Ascending aorta (tissue), 2 donors: ENCODE measurements at regions not wholly inside any gene's neighbourhood (a gene's known extent, or its start where the extent isn't known, plus 50 kb on each side); places are given as distances from the start of the nearest gene placed in this dataset.

Experiments
- DNase-seq, 2 donors: peaks; one replicate each; pipeline ENCODE4 v3.0.0-alpha.2; 2019; ENCODE audit warnings: low spot score in 2 of 2
- H3K27ac ChIP-seq, 2 donors: fragments of 200-600 bp; sonication (generic); one replicate each; pipeline ENCODE4 v1.5.1; 2016 to 2017; ENCODE audit warnings: mild to moderate bottlenecking in 1 of 2
- H3K27me3 ChIP-seq: fragments of 200-600 bp; sonication (generic); one replicate; pipeline ENCODE4 v1.5.1; 2017
- H3K36me3 ChIP-seq, 2 donors: fragments of 200-600 bp; sonication (generic); one replicate each; pipeline ENCODE4 v1.5.1; 2016
- H3K4me1 ChIP-seq, 2 donors: fragments of 200-600 bp; sonication (generic); one replicate each; pipeline ENCODE4 v1.5.1; 2016 to 2017; ENCODE audit warnings: mild to moderate bottlenecking in 1 of 2
- H3K4me3 ChIP-seq, 2 donors: fragments of 200-600 bp; sonication (generic); one replicate each; pipeline ENCODE4 v1.5.1; 2016 to 2017; ENCODE audit warnings: mild to moderate bottlenecking in 1 of 2
- H3K9me3 ChIP-seq, 2 donors: fragments of 200-600 bp; sonication (generic); one replicate each; pipeline ENCODE4 v1.5.1; 2016
- intact Hi-C: fragments of 100-400 bp; cut with DNase I; formaldehyde crosslinking; loops from one replicate; pipeline ENCODE4 v1.15.1; 2023
- TF ChIP-seq, protein P1 (sequence below), 3 experiments: fragments of 200-600 bp in 2 of 3; fragments of 450-650 bp in 1 of 3; sonication (generic) in 2 of 3; IDR thresholded peaks; one replicate each; pipeline ENCODE4 v1.5.1; 2016 to 2019; ENCODE audit warnings: antibody characterized with exemption in 3 of 3, mild to moderate bottlenecking in 1 of 3, moderate library complexity in 1 of 3

DNA sequence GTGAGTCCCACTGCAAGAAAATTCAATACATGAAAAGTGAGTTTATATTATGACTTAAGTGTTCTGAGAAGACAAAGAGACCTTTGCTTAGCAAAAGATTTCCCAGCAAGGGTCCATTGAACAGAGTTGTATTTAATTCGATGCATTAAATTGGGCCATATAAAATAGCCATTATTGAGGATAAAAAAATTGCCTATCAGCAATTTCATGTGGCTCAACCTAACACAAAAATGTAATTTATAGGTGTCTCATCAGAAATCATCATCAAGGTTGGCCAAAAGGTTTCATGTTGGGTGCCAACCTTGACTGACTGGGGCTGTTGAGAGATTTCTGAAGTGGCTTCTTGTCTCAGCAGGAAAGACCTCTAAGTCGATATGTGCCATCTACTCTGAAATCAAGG lies 84.8 kb upstream of the TOX3 start:
- Histone ChIP-seq H3K9me3 (no peaks in the 10 kb centered on the region), H3K4me1 (no peaks in the 10 kb centered on the region), H3K4me3 (no peak overlapping the region), H3K36me3 (no peaks in the 10 kb centered on the region), H3K27me3 (no peaks in the 10 kb centered on the region), H3K27ac (no peak overlapping the region)
- no peak for DNase-seq
- intact Hi-C loops: no loop called here
- TF ChIP-seq, protein P1, sequence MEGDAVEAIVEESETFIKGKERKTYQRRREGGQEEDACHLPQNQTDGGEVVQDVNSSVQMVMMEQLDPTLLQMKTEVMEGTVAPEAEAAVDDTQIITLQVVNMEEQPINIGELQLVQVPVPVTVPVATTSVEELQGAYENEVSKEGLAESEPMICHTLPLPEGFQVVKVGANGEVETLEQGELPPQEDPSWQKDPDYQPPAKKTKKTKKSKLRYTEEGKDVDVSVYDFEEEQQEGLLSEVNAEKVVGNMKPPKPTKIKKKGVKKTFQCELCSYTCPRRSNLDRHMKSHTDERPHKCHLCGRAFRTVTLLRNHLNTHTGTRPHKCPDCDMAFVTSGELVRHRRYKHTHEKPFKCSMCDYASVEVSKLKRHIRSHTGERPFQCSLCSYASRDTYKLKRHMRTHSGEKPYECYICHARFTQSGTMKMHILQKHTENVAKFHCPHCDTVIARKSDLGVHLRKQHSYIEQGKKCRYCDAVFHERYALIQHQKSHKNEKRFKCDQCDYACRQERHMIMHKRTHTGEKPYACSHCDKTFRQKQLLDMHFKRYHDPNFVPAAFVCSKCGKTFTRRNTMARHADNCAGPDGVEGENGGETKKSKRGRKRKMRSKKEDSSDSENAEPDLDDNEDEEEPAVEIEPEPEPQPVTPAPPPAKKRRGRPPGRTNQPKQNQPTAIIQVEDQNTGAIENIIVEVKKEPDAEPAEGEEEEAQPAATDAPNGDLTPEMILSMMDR (IDR thresholded peaks at IDR 0.05): no peak

DNA sequence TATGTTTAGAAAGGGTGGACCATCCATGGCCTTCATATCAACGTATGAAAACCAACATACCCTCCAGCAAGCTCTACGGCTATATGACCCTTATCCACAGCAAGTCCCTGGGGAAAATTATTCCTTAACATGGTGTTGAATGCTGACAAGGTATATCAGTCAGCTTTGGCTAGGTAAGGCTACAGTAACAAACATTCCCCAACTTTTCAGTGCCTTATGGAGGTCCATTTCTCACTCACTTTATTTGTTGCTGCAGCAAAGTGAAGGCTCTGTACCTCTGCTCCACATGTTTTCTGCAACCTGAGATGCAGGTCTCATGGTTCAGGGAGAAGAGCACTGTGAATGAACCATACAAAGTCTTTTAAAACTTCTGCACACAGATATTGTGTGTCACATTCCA lies 83.8 kb upstream of the TOX3 start:
- no peak for DNase-seq
- Histone ChIP-seq H3K36me3 (no peaks in the 10 kb centered on the region), H3K4me1 (no peaks in the 10 kb centered on the region), H3K9me3 (no peaks in the 10 kb centered on the region), H3K27ac (no peak overlapping the region), H3K4me3 (no peak overlapping the region), H3K27me3 (no peaks in the 10 kb centered on the region)
- TF ChIP-seq, protein P1 (IDR thresholded peaks at IDR 0.05): no peak
- intact Hi-C loops: no loop called here

GRCh38 chr16:52629296-52629695 lies 82.4 kb upstream of the TOX3 start:
- intact Hi-C loops: no loop called here

GRCh38 chr16:52624891-52625290 lies 77.9 kb upstream of the TOX3 start:
- TF ChIP-seq, protein P1 (IDR thresholded peaks at IDR 0.05): no peak
- Histone ChIP-seq H3K4me3 (no peak overlapping the region), H3K9me3 (no peaks in the 10 kb centered on the region), H3K36me3 (no peaks in the 10 kb centered on the region), H3K27ac (no peak overlapping the region), H3K4me1 (no peaks in the 10 kb centered on the region), H3K27me3 (no peaks in the 10 kb centered on the region)
- intact Hi-C loops: no loop called here
- DNase-seq: no peak

More at GRCh38 chr16:52629296-52629695, 82.4 kb upstream of the TOX3 start:
- H3K4me3 ChIP-seq: no peak overlapping the region
- no peaks in the 10 kb centered on the region for H3K9me3 ChIP-seq
- TF ChIP-seq, protein P1 (IDR thresholded peaks at IDR 0.05): no peak
- no peaks in the 10 kb centered on the region for H3K36me3 ChIP-seq
- no peak for DNase-seq
- no peaks in the 10 kb centered on the region for H3K4me1 ChIP-seq
- H3K27ac ChIP-seq: no peak overlapping the region
- H3K27me3 ChIP-seq: no peaks in the 10 kb centered on the region

DNA sequence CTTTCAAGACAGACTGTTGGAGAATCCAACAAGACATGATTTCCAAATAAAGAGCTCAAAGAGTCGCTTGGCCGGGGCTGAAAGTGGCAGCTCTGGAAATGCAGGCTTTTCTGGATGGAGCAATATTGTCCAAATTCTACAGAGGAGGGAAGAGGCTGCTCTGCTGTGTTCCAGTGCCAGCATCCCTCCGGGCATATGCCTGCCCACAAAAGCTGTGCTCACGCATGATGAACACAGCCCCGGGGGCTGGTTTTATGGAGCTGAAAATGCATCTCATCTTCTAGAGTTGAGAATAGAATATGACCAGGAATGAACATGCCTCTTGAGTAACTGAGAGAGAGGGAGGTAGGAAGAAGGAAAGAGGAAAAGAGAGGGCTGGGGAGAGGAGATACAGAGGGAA lies 74.7 kb upstream of the TOX3 start:
- no peaks in the 10 kb centered on the region for H3K27me3 ChIP-seq
- no peaks in the 10 kb centered on the region for H3K4me1 ChIP-seq
- DNase-seq: no peak
- TF ChIP-seq, protein P1 (IDR thresholded peaks at IDR 0.05): no peak
- no peak overlapping the region for H3K4me3 ChIP-seq
- intact Hi-C loops: no loop called here
- no peaks in the 10 kb centered on the region for H3K36me3 ChIP-seq
- H3K9me3 ChIP-seq: no peaks in the 10 kb centered on the region
- H3K27ac ChIP-seq: no peak overlapping the region
